IPS-11a (cell line): ENCODE measurements at regions not wholly inside any gene's neighbourhood (a gene's known extent, or its start where the extent isn't known, plus 50 kb on each side); places are given as distances from the start of the nearest gene placed in this dataset.
"Not testable (repeated sequence)": the region's sequence is repeated elsewhere in the genome, so short reads cannot be mapped to it uniquely, and the experiment has no call there.

ENCODE experiments used
- H3K4me3 ChIP-seq: one replicate; pipeline ENCODE4 v1.5.1; 2013; ENCODE audit warnings: low read depth, low read length, control low read depth

DNA sequence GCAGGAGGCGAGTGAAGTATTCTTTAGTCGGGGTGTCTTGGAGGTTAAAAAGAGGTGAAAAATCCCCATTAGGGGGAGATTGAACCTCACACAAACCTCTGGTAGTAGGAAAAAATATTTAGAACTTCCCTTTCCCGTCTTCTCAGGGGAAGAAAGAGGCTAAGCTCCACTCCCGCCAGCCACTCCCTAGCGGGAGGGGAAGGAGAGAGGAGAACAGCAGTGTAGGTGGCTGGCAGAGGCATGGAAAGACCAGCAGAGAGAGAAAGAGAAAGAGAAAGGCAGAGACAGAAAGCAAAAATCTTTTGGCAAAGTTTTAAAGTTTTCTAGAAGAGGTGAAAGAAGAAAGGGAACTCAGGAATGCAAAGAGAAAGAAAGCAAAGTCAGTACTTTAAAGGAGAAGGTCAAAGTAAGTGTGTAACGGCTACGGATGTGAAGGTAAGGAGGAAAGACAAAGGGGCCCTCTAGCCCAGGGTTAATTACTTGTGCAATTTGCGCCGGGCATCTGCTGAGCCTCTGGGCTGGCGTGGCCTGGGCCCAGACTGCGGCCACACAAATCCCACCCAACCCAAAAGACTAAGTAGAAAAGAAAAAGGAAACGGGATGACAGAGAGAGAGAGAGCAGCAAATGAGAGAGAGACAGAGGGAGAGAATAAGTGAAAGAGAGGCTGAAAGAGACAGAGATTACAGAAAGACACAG, 72.3 kb upstream of the ZNF746 start:
- no peak overlapping the region for H3K4me3 ChIP-seq

DNA sequence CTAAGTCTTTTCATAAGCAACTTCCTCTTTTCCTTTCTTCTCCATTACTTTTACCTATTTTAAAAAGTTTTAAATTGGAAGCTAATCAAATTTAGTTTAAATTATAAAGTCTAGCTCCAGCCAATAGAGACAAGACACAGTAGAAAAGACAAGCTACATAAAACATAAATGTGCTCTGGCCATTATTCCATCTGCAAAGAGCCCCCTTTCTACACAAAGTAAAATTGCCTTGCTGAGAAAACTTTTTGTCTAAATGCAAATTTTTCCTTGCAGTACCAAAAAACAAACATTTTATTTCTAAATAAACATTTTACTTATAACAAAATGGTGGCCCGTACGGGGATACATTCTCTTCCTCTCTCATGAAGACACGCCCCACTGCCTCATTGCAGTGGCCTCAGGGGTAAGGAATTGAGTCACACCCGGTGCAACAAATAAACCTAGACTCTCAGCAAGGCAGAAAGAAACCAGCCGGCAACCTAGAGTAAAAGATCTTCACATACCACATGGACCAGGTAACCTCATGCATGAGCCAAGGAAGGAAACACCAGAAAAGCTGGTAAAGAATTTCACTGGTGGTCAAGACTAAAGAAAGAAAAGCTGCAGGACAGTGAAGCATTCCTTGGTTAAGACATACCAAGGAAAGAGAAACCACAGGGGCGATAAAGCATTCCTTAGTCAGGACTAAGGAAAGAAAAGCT, 71.6 kb upstream of the ZNF746 start:
- H3K4me3 ChIP-seq: no peak overlapping the region

GRCh38 chr7:149568218-149568617, 70.6 kb upstream of the ZNF746 start:
- H3K4me3 ChIP-seq: no peak overlapping the region

- H3K4me3 ChIP-seq: no peak overlapping the region
Observed at GRCh38 chr7:149566103-149566502, 68.5 kb upstream of the ZNF746 start.

DNA sequence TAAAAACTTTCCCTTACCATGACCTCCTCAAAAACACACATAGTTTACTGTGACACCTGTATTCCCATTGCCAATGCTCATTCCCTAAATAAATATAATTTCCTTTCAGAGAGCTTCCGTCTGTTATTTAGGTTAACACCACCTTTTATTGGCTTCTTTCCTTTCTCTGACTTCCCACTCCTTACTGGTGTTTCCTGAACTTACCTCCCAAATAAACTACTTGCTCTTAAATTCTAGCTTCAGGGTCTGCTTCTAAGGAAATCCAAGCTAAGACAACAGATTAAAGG, 67.4 kb upstream of the ZNF746 start:
- H3K4me3 ChIP-seq: no peak overlapping the region

- H3K4me3 ChIP-seq: no peak overlapping the region
Observed at GRCh38 chr7:149564340-149565095, 66.9 kb upstream of the ZNF746 start.

- H3K4me3 ChIP-seq: no peak overlapping the region
Observed at GRCh38 chr7:149562602-149563001, 65.0 kb upstream of the ZNF746 start.

DNA sequence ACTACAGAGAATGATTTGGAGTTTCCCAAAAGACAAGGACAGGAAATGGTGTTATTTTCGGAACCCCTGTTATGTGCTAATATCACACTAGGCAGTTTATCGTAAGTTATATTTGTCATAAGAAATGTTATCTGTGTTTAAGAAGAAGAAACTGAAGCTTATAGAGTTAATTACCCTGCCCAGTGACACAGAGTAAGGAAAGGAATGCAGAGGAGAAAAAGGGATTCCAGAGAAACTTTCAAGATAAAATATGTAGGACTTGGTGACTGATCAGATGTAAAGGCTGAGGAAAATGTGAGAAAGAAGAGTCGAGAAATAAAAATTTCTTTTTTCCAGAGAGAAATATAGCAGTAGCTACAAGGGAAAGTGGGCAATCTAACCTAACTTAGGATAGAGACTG, 63.5 kb upstream of the ZNF746 start:
- H3K4me3 ChIP-seq: no peak overlapping the region

GRCh38 chr7:149559711-149560110, 62.1 kb upstream of the ZNF746 start:
- H3K4me3 ChIP-seq: no peak overlapping the region

- H3K4me3 ChIP-seq: no peak overlapping the region
Observed at GRCh38 chr7:149558149-149558861, 60.7 kb upstream of the ZNF746 start.

DNA sequence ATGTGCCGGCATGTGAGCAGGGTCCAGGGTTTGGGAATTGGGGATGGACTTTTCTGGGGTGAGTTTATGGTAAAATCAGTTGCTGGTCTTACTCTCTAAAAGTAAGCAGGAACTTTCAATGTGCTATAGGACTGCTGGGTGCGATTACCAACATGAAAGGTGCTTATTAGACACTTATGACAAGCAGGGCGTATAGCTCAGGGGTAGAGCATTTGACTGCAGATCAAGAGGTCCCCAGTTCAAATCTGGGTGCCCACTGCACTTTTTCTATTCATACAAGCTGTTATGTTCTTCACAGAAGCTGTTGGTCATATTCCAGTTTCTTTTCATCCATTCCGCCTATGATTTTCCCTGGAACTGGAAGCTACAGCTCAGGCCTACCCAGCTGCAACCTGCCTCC, 58.9 kb upstream of the ZNF746 start:
- not testable (repeated sequence) for H3K4me3 ChIP-seq

DNA sequence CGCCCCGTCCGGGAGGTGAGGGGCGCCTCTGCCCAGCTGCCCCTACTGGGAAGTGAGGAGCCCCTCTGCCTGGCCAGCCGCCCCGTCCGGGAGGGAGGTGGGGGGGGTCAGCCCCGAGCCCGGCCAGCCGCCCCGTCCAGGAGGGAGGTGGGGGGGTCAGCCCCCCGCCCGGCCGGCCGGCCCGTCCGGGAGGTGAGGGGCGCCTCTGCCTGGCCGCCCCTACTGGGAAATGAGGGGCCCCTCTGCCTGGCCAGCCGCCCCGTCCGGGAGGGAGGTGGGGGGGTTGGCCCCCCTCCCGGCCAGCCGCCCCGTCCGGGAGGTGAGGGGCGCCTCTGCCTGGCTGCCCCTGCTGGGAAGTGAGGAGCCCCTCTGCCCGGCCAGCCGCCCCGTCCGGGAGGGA, 57.2 kb upstream of the ZNF746 start:
- not testable (repeated sequence) for H3K4me3 ChIP-seq

- not testable (repeated sequence) for H3K4me3 ChIP-seq
Observed at GRCh38 chr7:149553991-149554390, 56.4 kb upstream of the ZNF746 start.

GRCh38 chr7:149552799-149553198, 55.2 kb upstream of the ZNF746 start:
- H3K4me3 ChIP-seq: no peak overlapping the region
